HCT116 (cell line): ENCODE measurements at regions not wholly inside any gene's neighbourhood (a gene's known extent, or its start where the extent isn't known, plus 50 kb on each side); places are given as distances from the start of the nearest gene placed in this dataset.

ENCODE experiments used
- ATAC-seq: fragments of 200-7000 bp; cut with Tn5 transposase; 2 replicates; pipeline ENCODE4 v1.9.1; 2020; ENCODE audit warnings: mild to moderate bottlenecking, moderate library complexity
- BruUV-seq: library from RNA; stranded (reverse); fragments of 400-500 nt; replicated peaks from 2 replicates; lab custom pipeline; 2021; lab: Mats Ljungman, UMichigan
- CTCF ChIA-PET: fragments of 300-600 bp; sonication (Branson Sonifier 250); formaldehyde crosslinking; loops from one replicate; lab custom pipeline; 2021; ENCODE audit warnings: antibody characterized with exemption; lab: Charles Lee
- POLR2A ChIA-PET: fragments of 300-600, 350-600 bp; sonication (Branson Sonifier 250); formaldehyde crosslinking; loops from one replicate; lab custom pipeline; 2021; ENCODE audit warnings: antibody characterized with exemption; lab: Charles Lee
- RAD21 ChIA-PET, 2 experiments: fragments of 300-600 bp; sonication (Branson Sonifier 250); formaldehyde crosslinking; loops; one replicate each; lab custom pipeline; 2023; ENCODE audit warnings: low total read pairs in 2 of 2; ENCODE audit not compliant: uncharacterized antibody in 2 of 2, unreplicated experiment in 2 of 2, low non-redundant PET in 1 of 2; lab: Charles Lee
- DNase-seq: peaks from one replicate; pipeline ENCODE4 v3.0.0-alpha.2; 2010; ENCODE audit warnings: low read depth, low spot score
- H2AFZ ChIP-seq: fragments of 200-600 bp; shearing (Covaris generic), sonication (generic); 2 replicates; pipeline ENCODE4 v1.6.1; 2017; ENCODE audit warnings: low read depth, mixed run types, mixed read lengths, antibody characterized with exemption, low read length; ENCODE audit not compliant: poor library complexity, severe bottlenecking
- H3K27ac ChIP-seq: 2 replicates; pipeline ENCODE4 v1.5.1; 2012; ENCODE audit warnings: low read depth, low read length
- H3K27me3 ChIP-seq: fragments of 200-600 bp; sonication (generic); 2 replicates; pipeline ENCODE4 v1.6.1; 2016; ENCODE audit warnings: mixed run types, low read length, mixed read lengths; ENCODE audit not compliant: insufficient read depth
- H3K36me3 ChIP-seq, 2 experiments: fragments of 200-500 bp in 1 of 2; fragments of 200-600 bp in 1 of 2; sonication (Bioruptor generic) in 1 of 2; sonication (generic) in 1 of 2; 2 replicates each; pipeline versions ENCODE4 v1.5.1 to v1.6.1; 2014 to 2016; ENCODE audit warnings: low read length in 2 of 2, inconsistent platforms in 1 of 2, mixed read lengths in 1 of 2, mixed run types in 1 of 2; ENCODE audit not compliant: insufficient read depth in 2 of 2, control insufficient read depth in 1 of 2
- H3K4me1 ChIP-seq, 2 experiments: fragments of 200-600 bp in 1 of 2; sonication (generic) in 1 of 2; 2 replicates each; pipeline versions ENCODE4 v1.5.1 to v1.6.1; 2012 to 2017; ENCODE audit warnings: low read length in 2 of 2, inconsistent platforms in 1 of 2, mild to moderate bottlenecking in 1 of 2, mixed read lengths in 1 of 2, mixed run types in 1 of 2, moderate library complexity in 1 of 2; ENCODE audit not compliant: insufficient read depth in 2 of 2, control insufficient read depth in 1 of 2
- H3K4me2 ChIP-seq: fragments of 200-600 bp; sonication (generic); 2 replicates; pipeline ENCODE4 v1.6.1; 2017; ENCODE audit warnings: mixed run types, low read length, mixed read lengths
- H3K4me3 ChIP-seq, 2 experiments: fragments of 200-600 bp in 1 of 2; sonication (generic) in 1 of 2; replicated peaks in 1 of 2; 2 replicates each; pipeline ENCODE4 v1.5.1; 2011 to 2016; ENCODE audit warnings: low read length in 2 of 2, control low read depth in 1 of 2, low read depth in 1 of 2, mild to moderate bottlenecking in 1 of 2, mixed read lengths in 1 of 2, mixed run types in 1 of 2
- H3K79me2 ChIP-seq: fragments of 200-600 bp; sonication (generic); 2 replicates; pipeline ENCODE4 v1.6.1; 2017; ENCODE audit warnings: mild to moderate bottlenecking, mixed run types, low read length, moderate library complexity, mixed read lengths; ENCODE audit not compliant: insufficient read depth
- H3K9ac ChIP-seq: fragments of 200-600 bp; sonication (generic); 2 replicates; pipeline ENCODE4 v1.6.1; 2016; ENCODE audit warnings: low read length, mixed read lengths
- H3K9me2 ChIP-seq: fragments of 200-600 bp; sonication (generic), shearing (Covaris generic); 2 replicates; pipeline ENCODE4 v1.6.1; 2017; ENCODE audit warnings: mixed run types, mild to moderate bottlenecking, moderate library complexity; ENCODE audit not compliant: insufficient read depth
- H3K9me3 ChIP-seq, 2 experiments: fragments of 200-500 bp in 1 of 2; fragments of 200-600 bp in 1 of 2; sonication (Bioruptor generic) in 1 of 2; sonication (generic) in 1 of 2; 2 replicates each; pipeline ENCODE4 v1.6.1; 2014 to 2017; ENCODE audit warnings: low read length in 2 of 2, mixed read lengths in 2 of 2, inconsistent platforms in 1 of 2, low read depth in 1 of 2, mild to moderate bottlenecking in 1 of 2, mixed run types in 1 of 2, moderate library complexity in 1 of 2; ENCODE audit not compliant: control insufficient read depth in 1 of 2, insufficient read depth in 1 of 2
- H4K20me1 ChIP-seq: fragments of 200-600 bp; sonication (generic), shearing (Covaris generic); 2 replicates; pipeline ENCODE4 v1.6.1; 2017; ENCODE audit warnings: mixed run types, mild to moderate bottlenecking, moderate library complexity; ENCODE audit not compliant: insufficient read depth
- CEBPB ChIP-seq: IDR thresholded peaks from 2 replicates; pipeline ENCODE4 v1.6.1; 2012; ENCODE audit warnings: low read depth
- EGR1 ChIP-seq: IDR thresholded peaks from 2 replicates; pipeline ENCODE4 v1.6.1; 2012; ENCODE audit warnings: low read depth
- ELF1 ChIP-seq: IDR thresholded peaks from 2 replicates; pipeline ENCODE4 v1.6.1; 2012; ENCODE audit warnings: low read depth, borderline replicate concordance
- EZH2 ChIP-seq: fragments of 200-600 bp; sonication (generic); IDR thresholded peaks from 2 replicates; pipeline ENCODE4 v1.6.1; 2017; ENCODE audit warnings: antibody characterized with exemption, mixed run types
- MAX ChIP-seq: IDR thresholded peaks from 2 replicates; pipeline ENCODE4 v1.6.1; 2012
- POLR2A ChIP-seq: IDR thresholded peaks from 2 replicates; pipeline ENCODE4 v1.7.0; 2011; ENCODE audit warnings: borderline replicate concordance; ENCODE audit not compliant: insufficient read depth, insufficient read length; ENCODE audit errors: extremely low read depth
- POLR2AphosphoS5 ChIP-seq: IDR thresholded peaks from 2 replicates; pipeline ENCODE4 v1.6.1; 2011; ENCODE audit warnings: mild to moderate bottlenecking, low read depth, low read length, moderate library complexity
- SIN3A ChIP-seq: IDR thresholded peaks from 2 replicates; pipeline ENCODE4 v1.6.1; 2012; ENCODE audit warnings: low read depth
- SP1 ChIP-seq: IDR thresholded peaks from 2 replicates; pipeline ENCODE4 v1.6.1; 2012; ENCODE audit warnings: low read depth
- ZFX ChIP-seq: fragments of 450-650 bp; IDR thresholded peaks from 2 replicates; pipeline ENCODE4 v1.6.1; 2017
- intact Hi-C: fragments of 100-400 bp; cut with micrococcal nuclease; formaldehyde crosslinking; loops from 2 replicates; pipeline ENCODE4 v1.10.0; 2022
- TF ChIP-seq, protein P1 (sequence below): IDR thresholded peaks from 2 replicates; pipeline ENCODE4 v1.6.1; 2012; ENCODE audit warnings: low read depth
- TF ChIP-seq, protein P2 (sequence below): IDR thresholded peaks from 2 replicates; pipeline ENCODE4 v1.6.1; 2012

DNA sequence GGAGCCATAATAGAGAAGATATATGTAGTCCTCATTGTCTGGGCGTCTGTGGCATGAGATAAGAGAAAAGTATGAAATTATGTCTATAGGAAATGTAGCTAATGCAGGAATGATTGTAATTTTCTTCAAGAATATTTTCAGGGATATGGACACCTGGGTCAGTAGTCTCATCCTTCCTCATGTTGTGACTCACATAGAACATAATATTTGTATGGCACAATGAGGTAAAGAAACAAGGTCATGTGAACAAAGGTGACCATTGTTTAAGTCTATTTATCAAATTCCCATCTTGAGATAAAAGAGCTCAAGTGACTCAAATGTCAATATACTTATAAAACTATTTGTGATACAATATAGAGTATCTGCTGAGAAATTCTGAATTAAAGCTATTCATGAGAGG is 345.5 kb upstream of the ROBO1 start:
- POLR2A ChIA-PET = no interaction called here
- Histone ChIP-seq H4K20me1 (no peaks in the 10 kb centered on the region; the same call in 1 of the 2 replicates), H2AFZ (no peak overlapping the region), H3K4me3 (no peak overlapping the region)
- RAD21 ChIA-PET = no interaction called here
- TF ChIP-seq POLR2AphosphoS5 (no peak), CEBPB (no peak), SP1 (no peak), MAX (no peak), EGR1 (no peak), SIN3A (no peak), POLR2A (no peak), ELF1 (no peak), EZH2 (no peak), ZFX (no peak)
- TF ChIP-seq, protein P1, sequence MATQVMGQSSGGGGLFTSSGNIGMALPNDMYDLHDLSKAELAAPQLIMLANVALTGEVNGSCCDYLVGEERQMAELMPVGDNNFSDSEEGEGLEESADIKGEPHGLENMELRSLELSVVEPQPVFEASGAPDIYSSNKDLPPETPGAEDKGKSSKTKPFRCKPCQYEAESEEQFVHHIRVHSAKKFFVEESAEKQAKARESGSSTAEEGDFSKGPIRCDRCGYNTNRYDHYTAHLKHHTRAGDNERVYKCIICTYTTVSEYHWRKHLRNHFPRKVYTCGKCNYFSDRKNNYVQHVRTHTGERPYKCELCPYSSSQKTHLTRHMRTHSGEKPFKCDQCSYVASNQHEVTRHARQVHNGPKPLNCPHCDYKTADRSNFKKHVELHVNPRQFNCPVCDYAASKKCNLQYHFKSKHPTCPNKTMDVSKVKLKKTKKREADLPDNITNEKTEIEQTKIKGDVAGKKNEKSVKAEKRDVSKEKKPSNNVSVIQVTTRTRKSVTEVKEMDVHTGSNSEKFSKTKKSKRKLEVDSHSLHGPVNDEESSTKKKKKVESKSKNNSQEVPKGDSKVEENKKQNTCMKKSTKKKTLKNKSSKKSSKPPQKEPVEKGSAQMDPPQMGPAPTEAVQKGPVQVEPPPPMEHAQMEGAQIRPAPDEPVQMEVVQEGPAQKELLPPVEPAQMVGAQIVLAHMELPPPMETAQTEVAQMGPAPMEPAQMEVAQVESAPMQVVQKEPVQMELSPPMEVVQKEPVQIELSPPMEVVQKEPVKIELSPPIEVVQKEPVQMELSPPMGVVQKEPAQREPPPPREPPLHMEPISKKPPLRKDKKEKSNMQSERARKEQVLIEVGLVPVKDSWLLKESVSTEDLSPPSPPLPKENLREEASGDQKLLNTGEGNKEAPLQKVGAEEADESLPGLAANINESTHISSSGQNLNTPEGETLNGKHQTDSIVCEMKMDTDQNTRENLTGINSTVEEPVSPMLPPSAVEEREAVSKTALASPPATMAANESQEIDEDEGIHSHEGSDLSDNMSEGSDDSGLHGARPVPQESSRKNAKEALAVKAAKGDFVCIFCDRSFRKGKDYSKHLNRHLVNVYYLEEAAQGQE = no peak
- TF ChIP-seq, protein P2, sequence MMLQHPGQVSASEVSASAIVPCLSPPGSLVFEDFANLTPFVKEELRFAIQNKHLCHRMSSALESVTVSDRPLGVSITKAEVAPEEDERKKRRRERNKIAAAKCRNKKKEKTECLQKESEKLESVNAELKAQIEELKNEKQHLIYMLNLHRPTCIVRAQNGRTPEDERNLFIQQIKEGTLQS = no peak
- TF ChIP-seq, all 23 proteins: peak for 0
- Histone ChIP-seq H3K4me1 (no peaks in the 10 kb centered on the region), H3K4me2 (no peak overlapping the region), H3K9me2 (no peaks in the 10 kb centered on the region), H3K9ac (no peak overlapping the region), H3K27ac (no peak overlapping the region), H3K27me3 (no peaks in the 10 kb centered on the region), H3K36me3 (no peaks in the 10 kb centered on the region), H3K9me3 (peaks cover 11 to 13% of the 10 kb centered on the region in 2 experiments; a peak in 3 of 4 replicates), H3K79me2 (no peaks in the 10 kb centered on the region)
- CTCF ChIA-PET = no interaction called here
- no TSS peak for BruUV-seq
- DNase-seq = no peak
- intact Hi-C loops = no loop called here
- no peak for ATAC-seq
